Heart left ventricle (tissue), 16 donors: ENCODE measurements at regions not wholly inside any gene's neighbourhood (a gene's known extent, or its start where the extent isn't known, plus 50 kb on each side); places are given as distances from the start of the nearest gene placed in this dataset.

Source experiments
- ATAC-seq, 4 donors: fragments of 200-7000 bp; cut with Tn5 transposase; one replicate each; pipeline ENCODE4 v1.9.1; 2020 to 2022; ENCODE audit warnings: moderate library complexity in 4 of 4, mild to moderate bottlenecking in 3 of 4, moderate number of reproducible peaks in 1 of 4
- DNase-seq, 5 donors: peaks; one replicate each; pipeline ENCODE4 v3.0.0-alpha.2; 2020
- H3K27ac ChIP-seq, 12 donors: fragments of 200-600 bp; sonication (generic) in 4 of 12; one replicate each; pipeline versions ENCODE4 v1.5.0 to v1.8.0; 2016 to 2022; ENCODE audit warnings: mild to moderate bottlenecking in 2 of 12
- H3K27me3 ChIP-seq, 9 donors: fragments of 200-600 bp; sonication (generic) in 2 of 9; one replicate each; pipeline versions ENCODE4 v1.5.1 to v1.8.0; 2016 to 2022; ENCODE audit warnings: mild to moderate bottlenecking in 3 of 9
- H3K36me3 ChIP-seq, 9 donors: fragments of 200-600 bp; sonication (generic) in 2 of 9; one replicate each; pipeline versions ENCODE4 v1.5.0 to v1.8.0; 2018 to 2022; ENCODE audit warnings: mild to moderate bottlenecking in 2 of 9
- H3K4me1 ChIP-seq, 12 donors: fragments of 200-600 bp; sonication (generic) in 4 of 12; one replicate each; pipeline versions ENCODE4 v1.5.0 to v1.8.0; 2016 to 2022; ENCODE audit warnings: mild to moderate bottlenecking in 3 of 12
- H3K4me3 ChIP-seq, 12 donors: fragments of 200-600 bp; sonication (generic) in 4 of 12; one replicate each; pipeline versions ENCODE4 v1.5.0 to v1.8.0; 2017 to 2022; ENCODE audit warnings: mild to moderate bottlenecking in 9 of 12, moderate library complexity in 4 of 12
- H3K9me3 ChIP-seq, 12 donors: fragments of 200-600 bp; sonication (generic) in 4 of 12; one replicate each; pipeline versions ENCODE4 v1.5.0 to v1.8.0; 2016 to 2022; ENCODE audit warnings: mild to moderate bottlenecking in 1 of 12
- POLR2A ChIP-seq, 2 donors: fragments of 450-650 bp; IDR thresholded peaks; one replicate each; pipeline ENCODE4 v1.6.1; 2017; ENCODE audit warnings: antibody characterized with exemption in 2 of 2, mild to moderate bottlenecking in 2 of 2, moderate library complexity in 2 of 2
- WGBS, 4 donors: extraction: QIAGEN DNeasy Blood & Tissue Kit in 2 of 4; methylation state at CpG; one replicate each; pipeline versions ENCODE4 v1.1.5 to v1.1.7; 2013 to 2018; 5-methylcytosine and 5-hydroxymethylcytosine counted together
- intact Hi-C, 10 donors: fragments of 100-400 bp; cut with DNase I; formaldehyde crosslinking; loops; one replicate each; pipeline versions ENCODE4 v1.11.1 to v1.14.2; 2022
- TF ChIP-seq, protein P1 (sequence below), 12 donors: fragments of 200-600 bp; sonication (generic) in 4 of 12; IDR thresholded peaks; one replicate each; pipeline versions ENCODE4 v1.5.0 to v1.8.0; 2018 to 2022; ENCODE audit warnings: antibody characterized with exemption in 12 of 12, mild to moderate bottlenecking in 5 of 12
- donor health status: ischemic (EF 13 %, LVEDD 7.1; RV severe dilation, severe dysfunction).
- donor health status: healthy with polysubstance abuse.
- donor health status: DM: no; HTN: yes; CAD: no.
- donor health status: DM: no; HTN: no; CAD: no.
- donor health status: ischemic (EF 25% LVEDD 6.9; RV normal size, moderate dysfunction).
- donor health status: ischemic (EF 25% LVEDD 5.7; RV mildly dilated, moderate dysfunction).
- donor health status: healthy.
- donor health status: DM: yes; HTN: yes; CAD: no.
- donor health status: ischemic (EF 35%, LVEDD 5.7; RV mildly dilated, moderate dysfunction).
- donor health status: nonischemic (EF 11% LVEDD 7.7; RV severe dilation, severe dysfunction).
- donor health status: DM: yes; HTN: yes; CAD: no.
- donor health status: PGD.
- donor health status: ischemic (EF 29% LVEDD 5.4; RV normal size, mild dysfunction).
- donor health status: nonischemic (EF 23%, LVEDD 6.1; RV moderate dilation, normal function).

DNA sequence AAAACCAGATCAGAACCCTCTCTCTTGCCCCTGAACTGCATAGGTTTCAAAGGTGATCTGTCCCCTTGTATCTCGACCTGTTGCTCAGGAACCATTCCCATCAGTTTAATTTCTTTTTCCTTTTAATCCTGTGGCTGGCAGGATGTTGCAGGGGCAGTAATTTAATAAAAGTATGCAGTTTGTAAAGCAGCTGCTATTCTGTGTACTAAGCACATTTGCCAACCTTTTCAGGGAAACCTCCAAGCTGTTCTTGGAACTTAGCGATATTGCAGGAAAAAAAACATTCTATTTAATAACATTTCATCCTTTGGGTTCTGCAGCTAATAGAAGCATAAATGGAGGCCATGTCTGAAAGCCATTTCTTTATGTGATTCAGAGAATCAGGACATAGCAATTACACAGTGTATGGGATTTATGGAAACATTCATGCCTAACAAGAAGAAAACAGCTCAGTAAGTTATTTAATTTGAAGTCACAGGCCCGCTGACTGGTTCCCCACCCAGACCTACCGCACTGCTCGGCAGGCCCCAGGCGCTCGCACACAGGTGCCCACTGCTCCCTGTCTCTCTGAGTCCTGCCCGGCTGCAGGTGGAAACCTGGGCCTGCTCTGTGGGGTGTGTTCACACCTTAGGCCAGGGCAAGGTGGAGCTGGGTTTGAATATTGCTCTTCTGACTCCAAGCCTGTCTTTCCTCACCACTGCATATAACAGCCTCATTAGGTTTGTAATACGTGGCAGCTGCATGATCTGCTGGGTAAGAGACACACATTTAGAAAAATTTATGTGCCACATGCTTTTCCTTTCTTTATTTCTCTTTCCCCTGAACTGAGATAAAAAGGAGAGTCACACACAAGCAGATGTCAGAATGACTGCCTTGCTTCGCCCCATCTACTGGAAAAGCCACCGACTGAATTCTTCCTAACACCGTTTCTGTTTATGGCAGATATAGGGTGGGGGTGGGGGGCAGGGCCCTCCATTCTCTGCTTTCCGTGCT, 119.7 kb downstream of the SLC25A47 start:
- H3K36me3 ChIP-seq: no peaks in the 10 kb centered on the region
- intact Hi-C loops: loop anchor here in 7 of 10 donors (5.0 to 10.0 kb wide), 5 partner anchors 105 to 1185 kb away; no protein-coding TSS in a partner anchor
- H3K9me3 ChIP-seq: no peaks in the 10 kb centered on the region
- DNase-seq (no peak), ATAC-seq (no peak)
- peaks cover 0 to 23% (median 19%) of the 10 kb centered on the region in 12 donors for H3K4me1 ChIP-seq
- H3K27me3 ChIP-seq: no peaks in the 10 kb centered on the region
- no peak overlapping the region for H3K4me3 ChIP-seq
- no peak for TF ChIP-seq POLR2A (IDR thresholded peaks at IDR 0.05)
- TF ChIP-seq, protein P1, sequence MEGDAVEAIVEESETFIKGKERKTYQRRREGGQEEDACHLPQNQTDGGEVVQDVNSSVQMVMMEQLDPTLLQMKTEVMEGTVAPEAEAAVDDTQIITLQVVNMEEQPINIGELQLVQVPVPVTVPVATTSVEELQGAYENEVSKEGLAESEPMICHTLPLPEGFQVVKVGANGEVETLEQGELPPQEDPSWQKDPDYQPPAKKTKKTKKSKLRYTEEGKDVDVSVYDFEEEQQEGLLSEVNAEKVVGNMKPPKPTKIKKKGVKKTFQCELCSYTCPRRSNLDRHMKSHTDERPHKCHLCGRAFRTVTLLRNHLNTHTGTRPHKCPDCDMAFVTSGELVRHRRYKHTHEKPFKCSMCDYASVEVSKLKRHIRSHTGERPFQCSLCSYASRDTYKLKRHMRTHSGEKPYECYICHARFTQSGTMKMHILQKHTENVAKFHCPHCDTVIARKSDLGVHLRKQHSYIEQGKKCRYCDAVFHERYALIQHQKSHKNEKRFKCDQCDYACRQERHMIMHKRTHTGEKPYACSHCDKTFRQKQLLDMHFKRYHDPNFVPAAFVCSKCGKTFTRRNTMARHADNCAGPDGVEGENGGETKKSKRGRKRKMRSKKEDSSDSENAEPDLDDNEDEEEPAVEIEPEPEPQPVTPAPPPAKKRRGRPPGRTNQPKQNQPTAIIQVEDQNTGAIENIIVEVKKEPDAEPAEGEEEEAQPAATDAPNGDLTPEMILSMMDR (IDR thresholded peaks at IDR 0.05): no peak
- H3K27ac ChIP-seq: no peak overlapping the region
- 88 to 92% (median 90%) methylated on average over 13 of the region's 13 CpGs for WGBS, 4 donors

DNA sequence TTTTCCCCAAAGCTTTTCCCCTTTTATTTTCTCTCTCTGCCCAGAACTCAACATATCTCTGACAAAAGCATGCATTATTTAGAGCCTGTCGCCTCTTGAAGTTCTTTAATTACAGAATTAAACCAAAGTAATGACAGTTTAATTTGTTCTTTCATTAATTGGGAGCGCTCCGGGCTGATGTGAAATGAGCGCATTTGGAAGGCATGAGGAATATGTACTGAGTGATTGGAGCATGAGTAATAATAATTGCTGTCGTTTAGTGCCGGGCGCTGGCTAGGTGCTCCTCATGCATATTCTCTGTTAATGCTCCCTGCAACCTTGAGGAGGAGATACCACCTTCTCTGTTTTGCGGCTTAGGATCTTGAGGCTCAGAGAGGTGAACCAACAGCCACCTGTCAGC, 120.5 kb downstream of the SLC25A47 start:
- H3K27ac ChIP-seq: no peak overlapping the region
- no peaks in the 10 kb centered on the region for H3K9me3 ChIP-seq
- intact Hi-C loops: loop anchor here in 7 of 10 donors (5.0 to 10.0 kb wide), 5 partner anchors 104 to 1184 kb away; no protein-coding TSS in a partner anchor
- no peak overlapping the region for H3K4me3 ChIP-seq
- H3K36me3 ChIP-seq: no peaks in the 10 kb centered on the region
- peaks cover 0 to 23% (median 19%) of the 10 kb centered on the region in 12 donors for H3K4me1 ChIP-seq
- no peaks in the 10 kb centered on the region for H3K27me3 ChIP-seq
- WGBS, 4 donors: 90 to 97% (median 93%) methylated on average over 8 of the region's 8 CpGs
- ATAC-seq (no peak), DNase-seq (no peak)
- no peak for TF ChIP-seq POLR2A (IDR thresholded peaks at IDR 0.05)
- TF ChIP-seq, protein P1 (IDR thresholded peaks at IDR 0.05): no peak

DNA sequence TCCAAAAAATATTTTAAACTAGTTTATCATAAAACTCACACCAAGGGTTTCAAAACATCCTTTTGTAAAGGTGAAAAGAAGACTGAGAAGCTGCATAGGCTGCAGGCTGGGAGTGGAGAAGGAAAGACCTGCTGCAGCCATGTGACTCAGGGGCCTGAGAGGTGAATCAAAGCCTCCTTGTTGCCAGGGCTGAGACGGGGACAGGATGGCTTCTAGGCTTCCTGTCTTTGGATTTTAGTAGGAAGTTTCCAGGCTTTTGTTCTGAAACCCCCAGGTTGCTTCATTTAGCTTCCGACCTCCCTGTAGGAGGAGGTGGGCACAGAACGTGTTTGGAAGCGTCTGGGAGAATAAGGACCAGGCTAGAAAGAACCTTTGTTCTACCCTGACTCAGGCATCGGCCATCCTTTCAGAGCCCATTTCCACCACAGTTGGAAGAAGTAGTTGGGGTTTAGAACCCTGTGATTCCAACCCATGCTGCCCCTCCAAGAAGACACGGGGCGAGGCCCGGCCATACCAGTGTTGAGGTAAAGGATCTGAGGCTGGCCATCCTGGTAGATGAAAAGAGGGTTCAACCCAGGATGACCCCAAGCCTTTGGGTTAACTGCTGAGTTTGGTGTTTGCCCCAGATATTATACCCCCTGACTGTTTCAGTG, 122.4 kb downstream of the SLC25A47 start:
- no peak overlapping the region for H3K27ac ChIP-seq
- H3K27me3 ChIP-seq: no peaks in the 10 kb centered on the region
- WGBS, 4 donors: 89 to 94% (median 91%) methylated on average over 8 of the region's 8 CpGs
- H3K4me1 ChIP-seq: peaks cover 0 to 15% (median 8%) of the 10 kb centered on the region in 12 donors
- DNase-seq: no peak
- H3K36me3 ChIP-seq: no peaks in the 10 kb centered on the region
- intact Hi-C loops: loop anchor here in 1 of 10 donors (10.0 kb wide), 1 partner anchor 209 kb away; no protein-coding TSS in a partner anchor
- no peak overlapping the region for H3K4me3 ChIP-seq
- H3K9me3 ChIP-seq: no peaks in the 10 kb centered on the region
- TF ChIP-seq, protein P1 (IDR thresholded peaks at IDR 0.05): no peak
- TF ChIP-seq POLR2A (IDR thresholded peaks at IDR 0.05): no peak
- ATAC-seq: no peak

DNA sequence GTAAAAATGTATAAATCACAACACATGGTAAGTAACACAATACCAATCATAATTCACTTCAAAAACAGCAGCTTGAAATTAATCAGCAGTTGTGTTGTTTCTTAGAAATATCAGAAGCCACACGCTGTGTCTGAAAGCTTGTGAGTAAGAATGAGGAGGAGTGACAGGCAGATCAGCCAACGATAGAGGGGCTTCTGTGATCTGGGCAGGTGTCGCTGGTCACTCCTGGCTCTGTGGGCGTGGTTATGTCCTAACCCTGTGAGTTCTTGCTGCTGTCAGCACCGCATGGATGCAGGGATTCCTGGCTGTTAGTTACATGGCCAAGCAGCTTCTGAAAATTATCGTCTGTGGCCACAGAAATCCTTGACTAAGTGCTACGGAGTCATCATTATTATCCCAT, 123.4 kb downstream of the SLC25A47 start:
- no peak for ATAC-seq
- H3K36me3 ChIP-seq: no peaks in the 10 kb centered on the region
- DNase-seq: no peak
- WGBS, 4 donors: 79 to 89% (median 84%) methylated on average over 7 of the region's 7 CpGs
- H3K9me3 ChIP-seq: no peaks in the 10 kb centered on the region
- no peak for TF ChIP-seq POLR2A (IDR thresholded peaks at IDR 0.05)
- TF ChIP-seq, protein P1 (IDR thresholded peaks at IDR 0.05): no peak
- intact Hi-C loops: loop anchor here in 1 of 10 donors (10.0 kb wide), 1 partner anchor 208 kb away; no protein-coding TSS in a partner anchor
- no peak overlapping the region for H3K27ac ChIP-seq
- no peaks in the 10 kb centered on the region for H3K27me3 ChIP-seq
- H3K4me1 ChIP-seq: peaks cover 0 to 5% (median 0%) of the 10 kb centered on the region in 12 donors
- H3K4me3 ChIP-seq: no peak overlapping the region
